GM19397 (cell line): ENCODE measurements at regions not wholly inside any gene's neighbourhood (a gene's known extent, or its start where the extent isn't known, plus 50 kb on each side); places are given as distances from the start of the nearest gene placed in this dataset.
"Not testable (repeated sequence)": the region's sequence is repeated elsewhere in the genome, so short reads cannot be mapped to it uniquely, and the experiment has no call there.

ENCODE experiments used
- ATAC-seq: cut with Tn5 transposase; IDR thresholded peaks from one replicate; pipeline ENCODE4 v1.9.1; 2021; ENCODE audit warnings: mild to moderate bottlenecking, moderate library complexity; ENCODE audit not compliant: unreplicated experiment

DNA sequence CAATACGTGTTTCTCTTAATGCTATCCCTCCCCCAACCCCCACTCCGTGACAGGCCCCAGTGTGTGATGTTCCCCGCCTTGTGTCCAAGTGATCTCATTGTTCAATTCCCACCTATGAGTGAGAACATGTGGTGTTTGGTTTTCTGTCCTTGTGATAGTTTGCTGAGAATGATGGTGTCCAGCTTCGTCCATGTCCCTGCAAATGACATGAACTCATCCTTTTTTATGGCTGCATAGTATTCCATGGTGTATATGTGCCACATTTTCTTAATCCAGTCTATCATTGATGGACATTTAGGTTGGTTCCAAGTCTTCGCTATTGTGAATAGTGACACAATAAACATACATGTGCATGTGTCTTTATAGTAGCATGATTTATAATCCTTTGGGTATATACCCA lies 52.5 kb downstream of the KIAA0408 start:
- ATAC-seq = not testable (repeated sequence)

DNA sequence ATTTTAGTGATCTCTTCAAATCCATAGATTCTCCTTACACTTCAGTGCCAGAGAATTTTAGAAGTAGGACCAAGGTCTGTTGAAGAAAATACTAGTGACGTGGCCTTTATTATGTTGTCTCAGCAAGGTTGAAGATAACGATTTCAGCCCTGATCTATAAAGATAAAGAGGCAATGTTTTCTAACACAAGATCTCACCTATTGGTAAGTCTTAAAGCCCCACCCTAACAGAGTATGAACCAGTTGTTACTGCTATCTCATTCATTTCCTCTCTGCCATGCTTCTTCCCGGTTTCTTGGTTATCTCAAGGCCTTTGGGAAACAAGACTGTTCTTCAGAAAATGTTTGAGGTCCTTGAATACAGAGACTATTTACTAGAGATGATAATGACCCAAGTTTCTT lies 53.1 kb downstream of the KIAA0408 start:
- ATAC-seq = no peak

- ATAC-seq = no peak
Observed at GRCh38 chr6:127404594-127405178, 54.5 kb downstream of the KIAA0408 start.

GRCh38 chr6:127404133-127404532 lies 55.1 kb downstream of the KIAA0408 start:
- ATAC-seq = peak; percentile 76

GRCh38 chr6:127403636-127404035 lies 55.6 kb downstream of the KIAA0408 start:
- ATAC-seq = peak; percentile 63

GRCh38 chr6:127402890-127403617 lies 56.1 kb downstream of the KIAA0408 start:
- no peak for ATAC-seq

- ATAC-seq = no peak
Observed at GRCh38 chr6:127397729-127398630, 54.6 kb upstream of the ECHDC1 start.

DNA sequence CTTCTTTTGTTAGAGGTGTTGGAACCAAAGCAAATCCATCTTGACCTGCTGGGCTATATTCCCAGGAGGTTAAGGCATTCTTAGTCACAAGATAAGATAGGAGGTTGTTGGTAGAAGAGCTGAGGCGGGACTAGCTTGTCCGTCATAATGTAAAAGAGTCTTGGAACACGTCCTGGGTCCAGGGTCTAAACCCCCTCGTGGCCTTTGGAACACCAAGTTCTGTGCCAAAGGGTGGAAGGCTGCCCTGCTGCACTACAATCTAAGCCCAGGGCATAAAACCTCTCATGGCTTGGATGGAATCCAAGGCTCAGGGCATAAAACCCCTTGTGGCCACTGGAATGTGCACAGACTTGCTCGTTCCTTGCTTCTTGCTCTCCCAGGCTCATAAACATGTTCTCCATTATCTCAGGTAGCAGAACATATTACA lies 53.8 kb upstream of the ECHDC1 start:
- not testable (repeated sequence) for ATAC-seq
